ENCODE measurements at regions not wholly inside any gene's neighbourhood (a gene's known extent, or its start where the extent isn't known, plus 50 kb on each side); places are given as distances from the start of the nearest gene placed in this dataset.

DNA sequence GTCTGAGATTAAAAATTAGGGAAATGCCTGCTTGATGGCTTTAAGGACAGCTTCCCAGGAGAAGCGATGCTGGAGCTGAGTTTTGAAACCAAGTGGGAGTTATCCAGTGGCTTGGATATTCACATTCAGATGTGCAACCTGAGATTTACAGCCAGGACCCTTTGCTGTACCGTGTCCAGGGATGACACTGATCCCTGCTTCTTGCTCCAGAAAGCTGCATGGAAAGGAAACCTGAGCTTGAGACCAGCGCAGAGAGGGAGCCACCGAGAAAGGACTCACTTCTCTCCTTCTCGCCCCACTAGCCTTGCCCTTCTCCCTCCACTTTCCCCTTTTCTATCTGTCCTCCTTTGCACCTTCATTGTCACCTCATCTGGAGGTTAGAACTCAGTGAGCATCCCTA, 254.5 kb upstream of the PPARGC1A start:
- DNase-seq, result no peak

DNA sequence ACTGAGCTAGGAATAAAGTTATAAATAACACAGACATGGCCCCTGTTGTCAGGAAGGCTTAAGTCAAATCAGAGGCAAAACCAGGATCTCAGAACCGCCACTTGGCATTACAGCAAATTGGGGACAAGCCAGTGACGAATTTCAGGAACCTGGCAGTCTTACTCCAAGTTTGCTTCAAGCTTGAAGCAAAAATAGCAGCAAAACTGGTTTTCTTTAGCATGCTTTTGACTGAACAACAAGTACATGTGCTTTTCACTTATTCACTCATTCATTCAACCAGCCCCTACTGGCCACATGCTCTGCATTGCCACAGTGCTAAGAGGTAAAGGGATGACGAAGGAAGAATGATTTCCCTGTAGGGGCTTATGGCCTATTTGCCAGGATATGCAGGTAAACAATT, 253.9 kb upstream of the PPARGC1A start:
- DNase-seq, result no peak

GRCh38 chr4:24141836-24142235, 252.0 kb upstream of the PPARGC1A start:
- DNase-seq, result no peak

DNA sequence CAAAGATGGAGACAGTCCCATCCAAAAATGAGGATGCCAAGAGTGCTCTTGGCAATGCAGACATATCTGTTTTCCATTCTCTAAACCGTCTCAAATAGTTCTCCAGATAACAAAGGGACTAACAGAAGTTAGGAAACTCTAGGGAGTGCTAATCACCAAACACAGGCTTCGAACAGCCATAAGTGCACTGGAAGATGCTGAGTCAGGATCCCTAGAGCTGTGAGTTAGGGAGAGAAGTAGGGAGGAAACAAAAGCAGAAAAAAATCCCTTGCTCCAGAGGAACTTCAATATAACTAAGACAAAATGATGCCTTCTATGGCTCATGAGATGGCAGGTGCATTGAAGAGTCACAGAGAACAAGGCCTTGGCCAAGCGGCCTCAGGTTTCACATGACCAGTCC, 251.0 kb upstream of the PPARGC1A start:
- no peak for DNase-seq

- no peak for DNase-seq
These were observed 248.1 kb upstream of the PPARGC1A start for GRCh38 chr4:24137671-24138601.

- no peak for DNase-seq
These were observed 242.3 kb upstream of the PPARGC1A start for GRCh38 chr4:24131954-24132673.

DNA sequence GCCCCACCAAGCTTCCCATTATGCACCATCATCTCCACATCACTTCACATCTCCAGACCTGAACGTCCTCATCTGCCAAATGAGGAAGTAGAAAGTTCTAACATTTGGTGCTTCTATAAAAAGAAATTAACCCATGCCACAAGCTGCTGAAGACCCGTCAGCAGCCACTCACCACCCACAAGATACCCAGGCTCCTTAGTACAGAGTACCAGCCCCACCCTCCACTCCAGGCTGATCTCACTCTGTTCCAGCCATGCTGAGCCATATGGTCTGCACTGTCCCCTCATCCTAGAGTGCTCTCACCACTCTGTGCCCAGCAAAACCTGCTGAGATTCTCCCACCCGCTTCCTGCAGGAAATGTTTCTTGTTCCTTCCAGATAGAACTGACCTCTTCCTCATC, 240.8 kb upstream of the PPARGC1A start:
- no peak for DNase-seq

DNA sequence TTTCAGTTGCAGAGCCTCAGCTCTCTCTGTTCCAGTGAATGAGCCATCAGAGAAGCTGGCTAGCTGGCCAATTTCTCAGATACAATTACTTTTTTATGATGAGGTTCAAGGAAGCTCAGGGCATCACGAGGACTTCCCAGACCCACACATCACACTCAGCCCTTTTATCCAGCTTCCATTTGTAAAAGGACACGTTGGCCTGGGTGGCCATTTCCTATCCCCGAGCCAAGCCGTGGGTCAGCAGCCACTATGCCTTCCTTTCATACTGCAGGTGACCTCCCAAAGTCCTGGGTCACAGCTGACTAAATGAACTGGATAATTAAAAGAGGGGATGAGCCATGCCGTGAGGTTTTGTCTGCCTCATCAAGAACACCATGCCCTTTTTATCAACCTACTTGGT, 236.9 kb upstream of the PPARGC1A start:
- DNase-seq, result no peak

- no peak for DNase-seq
These were observed 231.7 kb upstream of the PPARGC1A start for GRCh38 chr4:24121395-24122175.

- no peak for DNase-seq
These were observed 228.1 kb upstream of the PPARGC1A start for GRCh38 chr4:24117975-24118374.

- DNase-seq, result no peak
These were observed 226.3 kb upstream of the PPARGC1A start for GRCh38 chr4:24116107-24116506.

DNA sequence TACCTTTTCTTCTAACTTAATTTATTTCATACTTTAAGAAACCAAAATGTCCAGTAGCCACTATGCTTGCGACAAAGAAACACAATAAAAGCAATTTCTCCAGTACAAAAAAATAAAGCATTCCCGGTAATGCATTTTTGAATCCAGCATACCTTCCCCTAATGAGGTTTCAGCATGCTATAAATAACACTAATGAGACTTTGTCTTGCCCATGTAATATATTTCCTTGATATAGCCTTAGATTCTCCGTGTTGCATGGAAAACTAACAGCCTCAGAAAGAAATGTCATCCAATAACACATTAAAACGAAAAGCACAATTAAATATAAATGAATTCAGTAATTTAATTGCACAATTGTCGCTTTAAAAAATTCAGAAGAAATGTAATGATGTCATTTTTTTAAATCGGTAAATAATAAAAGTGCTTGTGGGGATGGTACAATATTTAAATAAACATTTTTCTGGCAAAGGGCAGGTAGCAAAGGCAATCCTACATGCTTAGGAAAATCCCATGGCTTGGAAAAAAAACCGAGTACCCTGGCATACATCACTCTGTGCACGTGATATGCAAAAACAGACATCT, 225.2 kb upstream of the PPARGC1A start:
- DNase-seq, result no peak

- no peak for DNase-seq
These were observed 224.6 kb upstream of the PPARGC1A start for GRCh38 chr4:24114444-24114843.

GRCh38 chr4:24112466-24112865, 222.6 kb upstream of the PPARGC1A start:
- DNase-seq, result no peak

- no peak for DNase-seq
These were observed 218.7 kb upstream of the PPARGC1A start for GRCh38 chr4:24108567-24108966.

- no peak for DNase-seq
These were observed 215.6 kb upstream of the PPARGC1A start for GRCh38 chr4:24105327-24106038.

- no peak for DNase-seq
These were observed 214.3 kb upstream of the PPARGC1A start for GRCh38 chr4:24104158-24104565.

GRCh38 chr4:24103434-24104157, 213.7 kb upstream of the PPARGC1A start:
- DNase-seq, result no peak

DNA sequence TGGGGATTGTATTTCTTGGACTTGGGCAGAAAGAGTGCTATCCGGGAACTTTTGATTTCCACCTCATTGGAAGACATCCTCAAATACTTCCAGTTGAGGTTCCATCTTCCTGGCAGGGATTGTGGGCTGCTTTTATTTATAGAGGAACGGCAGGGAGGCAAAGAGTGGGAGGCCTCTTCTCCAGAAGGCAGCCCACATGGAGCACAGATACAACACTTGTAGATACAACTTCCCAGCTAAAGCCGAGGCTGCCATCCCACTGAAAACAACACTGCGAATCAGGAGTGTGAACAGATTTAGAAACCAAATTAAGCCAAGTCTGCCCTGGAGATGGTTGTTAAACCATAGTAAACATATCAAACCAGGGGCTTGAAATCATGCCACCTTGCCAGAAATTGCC, 212.8 kb upstream of the PPARGC1A start:
- DNase-seq, result no peak

GRCh38 chr4:24096603-24097002, 206.8 kb upstream of the PPARGC1A start:
- no peak for DNase-seq

GRCh38 chr4:24094726-24095125, 204.9 kb upstream of the PPARGC1A start:
- no peak for DNase-seq

GRCh38 chr4:24093446-24093845, 203.6 kb upstream of the PPARGC1A start:
- DNase-seq, result no peak

Data from CD4-positive, alpha-beta T cell treated with Interleukin-15 for 1 hour (primary cell).